ENCODE measurements at regions not wholly inside any gene's neighbourhood (a gene's known extent, or its start where the extent isn't known, plus 50 kb on each side); places are given as distances from the start of the nearest gene placed in this dataset.

GRCh38 chr12:75783093-75783877 lies 248.3 kb downstream of the PHLDA1 start:
- no peak for ATAC-seq
- no peak for DNase-seq
- intact Hi-C loops (cut with DNase I, micrococcal nuclease) = no loop called here

- DNase-seq = no peak
- intact Hi-C loops (cut with DNase I, micrococcal nuclease) = no loop called here
- no peak for ATAC-seq
Measured at GRCh38 chr12:75782069-75782581, 249.5 kb downstream of the PHLDA1 start.

GRCh38 chr12:75781532-75782046 lies 250.0 kb downstream of the PHLDA1 start:
- DNase-seq = no peak
- intact Hi-C loops (cut with DNase I, micrococcal nuclease) = no loop called here
- no peak for ATAC-seq

GRCh38 chr12:75779891-75780496 lies 251.6 kb downstream of the PHLDA1 start:
- DNase-seq (no peak), ATAC-seq (no peak)
- intact Hi-C loops (cut with DNase I, micrococcal nuclease) = no loop called here

GRCh38 chr12:75774261-75775052 lies 257.1 kb downstream of the PHLDA1 start:
- no peak for ATAC-seq
- intact Hi-C loops (cut with DNase I, micrococcal nuclease) = no loop called here
- DNase-seq = no peak

GRCh38 chr12:75773377-75773776 lies 258.2 kb downstream of the PHLDA1 start:
- intact Hi-C loops (cut with DNase I, micrococcal nuclease) = no loop called here
- ATAC-seq = no peak
- no peak for DNase-seq

GRCh38 chr12:75771023-75771422 lies 259.6 kb upstream of the KRR1 start:
- ATAC-seq = no peak
- intact Hi-C loops (cut with DNase I, micrococcal nuclease) = no loop called here
- no peak for DNase-seq

- DNase-seq (no peak), ATAC-seq (no peak)
- intact Hi-C loops (cut with DNase I, micrococcal nuclease) = no loop called here
Measured at GRCh38 chr12:75767957-75768356, 256.5 kb upstream of the KRR1 start.

GRCh38 chr12:75766263-75767160 lies 255.1 kb upstream of the KRR1 start:
- intact Hi-C loops (cut with DNase I, micrococcal nuclease) = no loop called here
- ATAC-seq (peak; percentile 60), DNase-seq (no peak)

GRCh38 chr12:75765170-75766059 lies 254.0 kb upstream of the KRR1 start:
- intact Hi-C loops (cut with DNase I, micrococcal nuclease) = no loop called here
- ATAC-seq (no peak), DNase-seq (no peak)

GRCh38 chr12:75764091-75764841 lies 252.9 kb upstream of the KRR1 start:
- intact Hi-C loops (cut with DNase I, micrococcal nuclease) = no loop called here
- DNase-seq (no peak), ATAC-seq (no peak)

GRCh38 chr12:75760573-75761294 lies 249.3 kb upstream of the KRR1 start:
- DNase-seq = no peak
- peak; percentile 47 for ATAC-seq
- intact Hi-C loops (cut with DNase I, micrococcal nuclease) = no loop called here

- ATAC-seq = no peak
- no peak for DNase-seq
- intact Hi-C loops (cut with DNase I, micrococcal nuclease) = no loop called here
Measured at GRCh38 chr12:75759842-75760572, 248.6 kb upstream of the KRR1 start.

- intact Hi-C loops (cut with DNase I, micrococcal nuclease) = no loop called here
- DNase-seq (no peak), ATAC-seq (no peak)
Measured at GRCh38 chr12:75759196-75759595, 247.8 kb upstream of the KRR1 start.

GRCh38 chr12:75756771-75757170 lies 245.4 kb upstream of the KRR1 start:
- DNase-seq (no peak), ATAC-seq (no peak)
- intact Hi-C loops (cut with DNase I, micrococcal nuclease) = no loop called here

GRCh38 chr12:75756111-75756510 lies 244.7 kb upstream of the KRR1 start:
- no peak for DNase-seq
- ATAC-seq = no peak
- intact Hi-C loops (cut with DNase I, micrococcal nuclease) = no loop called here
